ENCODE measurements at regions not wholly inside any gene's neighbourhood (a gene's known extent, or its start where the extent isn't known, plus 50 kb on each side); places are given as distances from the start of the nearest gene placed in this dataset.

DNA sequence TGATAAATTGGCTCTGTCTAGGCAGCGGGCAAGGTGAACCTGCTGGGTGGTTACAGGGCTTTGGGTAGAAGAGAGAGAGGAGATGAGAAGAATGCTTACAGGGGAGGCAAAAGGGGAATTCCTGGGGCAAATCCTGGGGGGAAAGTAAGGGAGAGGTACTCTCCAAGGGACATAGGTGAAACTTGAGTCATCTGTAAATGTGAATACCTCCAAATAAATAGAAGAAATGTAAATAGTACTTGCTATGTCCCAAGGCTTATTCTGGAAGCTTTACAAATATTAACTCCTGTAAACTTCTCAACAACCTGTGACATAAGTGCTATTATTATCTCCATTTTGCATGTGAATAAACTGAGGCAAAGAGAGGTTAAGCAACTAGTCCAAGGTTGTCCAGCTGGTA, 57.7 kb upstream of the CDK13 start:
- DNase-seq = no peak

DNA sequence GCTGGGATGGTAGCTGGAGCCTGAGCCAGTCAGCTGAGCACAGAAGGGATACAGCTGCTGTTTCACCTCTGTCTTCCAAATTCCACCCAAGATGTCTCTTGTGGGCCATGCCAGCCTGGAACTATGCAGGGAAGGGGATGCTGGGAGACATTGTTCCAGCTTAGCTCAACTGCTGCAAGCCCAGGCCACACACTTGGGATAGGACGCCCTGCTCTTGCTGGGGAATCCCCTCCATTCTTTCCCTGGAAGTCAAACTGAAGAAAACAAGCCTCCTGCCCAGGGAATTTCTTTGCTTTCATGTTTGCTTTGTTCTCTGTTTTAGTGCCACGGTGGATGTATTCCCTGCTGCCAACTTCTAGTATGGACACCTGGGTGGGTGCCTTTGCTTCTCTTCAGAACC, 55.2 kb upstream of the CDK13 start:
- DNase-seq = no peak

- DNase-seq = no peak
Measured at GRCh38 chr7:39896840-39897239, 53.2 kb upstream of the CDK13 start.

DNA sequence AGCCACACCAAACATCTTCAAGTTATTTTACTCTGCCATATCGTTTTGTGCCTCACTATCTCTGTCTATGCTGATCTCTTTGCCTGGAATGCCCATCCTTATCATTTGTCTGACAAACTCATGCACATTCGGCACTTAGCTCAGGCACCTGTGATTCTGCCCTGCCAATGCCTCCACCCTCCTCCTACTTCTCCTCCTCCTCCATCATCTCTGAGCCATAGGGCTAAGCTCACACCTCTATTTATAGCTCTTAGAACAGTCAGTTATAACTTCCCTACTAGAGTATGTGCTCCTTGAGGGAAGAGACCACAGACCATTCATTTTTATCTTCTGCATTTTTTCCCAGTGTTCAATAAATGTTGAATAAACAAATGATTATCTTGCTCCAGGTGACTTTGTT, 51.2 kb upstream of the CDK13 start:
- DNase-seq = no peak
